Sigmoid colon (tissue), 6 donors: ENCODE measurements at regions not wholly inside any gene's neighbourhood (a gene's known extent, or its start where the extent isn't known, plus 50 kb on each side); places are given as distances from the start of the nearest gene placed in this dataset.

ENCODE experiments used
- DNase-seq: peaks from one replicate; pipeline ENCODE4 v3.0.0-alpha.2; 2019
- H3K27ac ChIP-seq, 4 donors: fragments of 200-600 bp; sonication (generic); one replicate each; pipeline ENCODE4 v1.5.1; 2016 to 2019; ENCODE audit warnings: mild to moderate bottlenecking in 1 of 4
- H3K27me3 ChIP-seq, 3 donors: fragments of 200-600 bp; sonication (generic); one replicate each; pipeline ENCODE4 v1.5.1; 2019; ENCODE audit warnings: mild to moderate bottlenecking in 1 of 3
- H3K36me3 ChIP-seq, 4 donors: fragments of 200-600 bp; sonication (generic); one replicate each; pipeline ENCODE4 v1.5.1; 2016 to 2019
- H3K4me1 ChIP-seq, 4 donors: fragments of 200-600 bp; sonication (generic); one replicate each; pipeline ENCODE4 v1.5.1; 2017 to 2019
- H3K4me3 ChIP-seq, 4 donors: fragments of 200-600 bp; sonication (generic); one replicate each; pipeline ENCODE4 v1.5.1; 2017 to 2019; ENCODE audit warnings: mild to moderate bottlenecking in 2 of 4, moderate library complexity in 1 of 4
- H3K9me3 ChIP-seq, 4 donors: fragments of 200-600 bp in 3 of 4; sonication (generic) in 3 of 4; one replicate each; pipeline versions ENCODE4 v1.5.1 to v1.6.1; 2013 to 2019
- CTCF ChIP-seq, 4 experiments: fragments of 450-650 bp in 3 of 4; fragments of 200-600 bp in 1 of 4; IDR thresholded peaks; one replicate each; pipeline ENCODE4 v1.5.1; 2016 to 2019; ENCODE audit warnings: antibody characterized with exemption in 4 of 4, mild to moderate bottlenecking in 3 of 4, moderate library complexity in 2 of 4
- EP300 ChIP-seq, 4 donors: sonication (generic); formaldehyde crosslinking; IDR thresholded peaks; one replicate each; pipeline ENCODE4 v1.6.1; 2017; ENCODE audit warnings: antibody characterized with exemption in 4 of 4
- POLR2A ChIP-seq, 2 donors: fragments of 450-650 bp; IDR thresholded peaks; one replicate each; pipeline ENCODE4 v1.6.1; 2016; ENCODE audit warnings: antibody characterized with exemption in 2 of 2, mild to moderate bottlenecking in 2 of 2, moderate library complexity in 2 of 2
- POLR2AphosphoS5 ChIP-seq, 4 donors: sonication (generic); formaldehyde crosslinking; IDR thresholded peaks; one replicate each; pipeline ENCODE4 v1.6.1; 2017; ENCODE audit warnings: antibody characterized with exemption in 4 of 4
- WGBS, 2 donors: extraction: QIAGEN DNeasy Blood & Tissue Kit; methylation state at CpG; one replicate each; pipeline ENCODE4 v1.1.7; 2013; 5-methylcytosine and 5-hydroxymethylcytosine counted together
- intact Hi-C: fragments of 100-400 bp; cut with DNase I; formaldehyde crosslinking; loops from one replicate; pipeline ENCODE4 v1.15.1; 2023
- donor health status: healthy with polysubstance abuse.
- donor health status: healthy.

- DNase-seq, result no peak
- H3K9me3 ChIP-seq, result no peaks in the 10 kb centered on the region
- WGBS, 2 donors, result 84 to 87% methylated on average over 2 of the region's 2 CpGs
These were observed 121.0 kb upstream of the SH3BP4 start for GRCh38 chr2:234830853-234831252.

GRCh38 chr2:234829074-234829455, 122.8 kb upstream of the SH3BP4 start:
- Histone ChIP-seq H3K27me3 (no peaks in the 10 kb centered on the region), H3K36me3 (no peaks in the 10 kb centered on the region), H3K27ac (no peak overlapping the region), H3K4me1 (peaks cover 0 to 2% (median 1%) of the 10 kb centered on the region in 4 donors), H3K9me3 (no peaks in the 10 kb centered on the region), H3K4me3 (no peak overlapping the region)
- no peak for DNase-seq
- intact Hi-C loops, result no loop called here
- TF ChIP-seq CTCF (IDR thresholded peaks at IDR 0.05) (no peak), POLR2A (IDR thresholded peaks at IDR 0.05) (no peak), EP300 (IDR thresholded peaks at IDR 0.05) (no peak), POLR2AphosphoS5 (IDR thresholded peaks at IDR 0.05) (no peak)
- WGBS, 2 donors, result 91 to 94% methylated on average over 4 of the region's 4 CpGs

More at GRCh38 chr2:234830853-234831252, 121.0 kb upstream of the SH3BP4 start:
- Histone ChIP-seq H3K36me3 (no peaks in the 10 kb centered on the region), H3K27ac (no peak overlapping the region), H3K4me3 (no peak overlapping the region), H3K27me3 (no peaks in the 10 kb centered on the region), H3K4me1 (no peaks in the 10 kb centered on the region)
- intact Hi-C loops, result no loop called here
- TF ChIP-seq POLR2A (IDR thresholded peaks at IDR 0.05), result no peak
- no peak for TF ChIP-seq CTCF (IDR thresholded peaks at IDR 0.05)
- TF ChIP-seq POLR2AphosphoS5 (IDR thresholded peaks at IDR 0.05), result no peak
- no peak for TF ChIP-seq EP300 (IDR thresholded peaks at IDR 0.05)

GRCh38 chr2:234828382-234829073, 123.3 kb upstream of the SH3BP4 start:
- H3K4me1 ChIP-seq, result peaks cover 0 to 8% (median 4%) of the 10 kb centered on the region in 4 donors
- H3K9me3 ChIP-seq, result no peaks in the 10 kb centered on the region
- no peaks in the 10 kb centered on the region for H3K27me3 ChIP-seq
- no peak overlapping the region for H3K27ac ChIP-seq
- no peak overlapping the region for H3K4me3 ChIP-seq
- WGBS, 2 donors, result 93 to 94% methylated on average over 10 of the region's 10 CpGs
- H3K36me3 ChIP-seq, result no peaks in the 10 kb centered on the region
- DNase-seq, result no peak
- TF ChIP-seq POLR2A (IDR thresholded peaks at IDR 0.05) (no peak), CTCF (IDR thresholded peaks at IDR 0.05) (no peak), EP300 (IDR thresholded peaks at IDR 0.05) (no peak), POLR2AphosphoS5 (IDR thresholded peaks at IDR 0.05) (no peak)
- intact Hi-C loops, result no loop called here

- TF ChIP-seq CTCF (IDR thresholded peaks at IDR 0.05), result no peak
- no peak for TF ChIP-seq EP300 (IDR thresholded peaks at IDR 0.05)
- no peak for TF ChIP-seq POLR2A (IDR thresholded peaks at IDR 0.05)
- TF ChIP-seq POLR2AphosphoS5 (IDR thresholded peaks at IDR 0.05), result no peak
- no peaks in the 10 kb centered on the region for H3K27me3 ChIP-seq
- WGBS, 2 donors, result 85 to 92% methylated on average over 2 of the region's 2 CpGs
- no peaks in the 10 kb centered on the region for H3K9me3 ChIP-seq
- H3K36me3 ChIP-seq, result no peaks in the 10 kb centered on the region
- no peak for DNase-seq
- intact Hi-C loops, result no loop called here
- peaks cover 0 to 11% (median 4%) of the 10 kb centered on the region in 4 donors for H3K4me1 ChIP-seq
- no peak overlapping the region for H3K4me3 ChIP-seq
- H3K27ac ChIP-seq, result no peak overlapping the region
These were observed 124.5 kb upstream of the SH3BP4 start for GRCh38 chr2:234827096-234827860.
